WI38 (cell line): ENCODE measurements at regions not wholly inside any gene's neighbourhood (a gene's known extent, or its start where the extent isn't known, plus 50 kb on each side); places are given as distances from the start of the nearest gene placed in this dataset.
"Not testable (repeated sequence)": the region's sequence is repeated elsewhere in the genome, so short reads cannot be mapped to it uniquely, and the experiment has no call there.

Experiments used
- H3K4me3 ChIP-seq: 2 replicates; pipeline ENCODE4 v1.5.1; 2011; ENCODE audit warnings: low read depth, mild to moderate bottlenecking, control low read depth, low read length
- CTCF ChIP-seq: IDR thresholded peaks from 2 replicates; pipeline ENCODE4 v1.5.1; 2012; ENCODE audit warnings: low read depth, mild to moderate bottlenecking, control low read depth, low read length

GRCh38 chr2:241978670-241979069 lies 109.1 kb downstream of the RTP5 start:
- no peak overlapping the region for H3K4me3 ChIP-seq
- no peak for TF ChIP-seq CTCF

- H3K4me3 ChIP-seq: no peak overlapping the region
- TF ChIP-seq CTCF: no peak
Measured at GRCh38 chr2:241980193-241980592, 110.7 kb downstream of the RTP5 start.

GRCh38 chr2:241981076-241981700 lies 111.7 kb downstream of the RTP5 start:
- no peak overlapping the region for H3K4me3 ChIP-seq
- TF ChIP-seq CTCF: no peak

GRCh38 chr2:241982706-241983570 lies 113.4 kb downstream of the RTP5 start:
- no peak overlapping the region for H3K4me3 ChIP-seq
- TF ChIP-seq CTCF: no peak

- no peak for TF ChIP-seq CTCF
- no peak overlapping the region for H3K4me3 ChIP-seq
Measured at GRCh38 chr2:241983571-241984270, 114.2 kb downstream of the RTP5 start.

GRCh38 chr2:241984271-241984655 lies 114.7 kb downstream of the RTP5 start:
- no peak overlapping the region for H3K4me3 ChIP-seq
- no peak for TF ChIP-seq CTCF

- no peak for TF ChIP-seq CTCF
Measured at GRCh38 chr2:241984658-241985057, 115.1 kb downstream of the RTP5 start.

GRCh38 chr2:241985161-241985985 lies 115.8 kb downstream of the RTP5 start:
- not testable (repeated sequence) for H3K4me3 ChIP-seq

More at GRCh38 chr2:241984658-241985057, 115.1 kb downstream of the RTP5 start:
- H3K4me3 ChIP-seq: no peak overlapping the region
